Astrocyte (in vitro differentiated cells and primary cell): ENCODE measurements at regions not wholly inside any gene's neighbourhood (a gene's known extent, or its start where the extent isn't known, plus 50 kb on each side); places are given as distances from the start of the nearest gene placed in this dataset.

ENCODE experiments used
- DNase-seq: peaks from one replicate; pipeline ENCODE4 v3.0.0-alpha.2; 2010; ENCODE audit warnings: low read depth
- FAIRE-seq: peaks from 2 replicates; lab custom pipeline; 2011; peaks lifted over from hg19 to GRCh38; lab: Jason Lieb, UNC
- H2AFZ ChIP-seq: 2 replicates; pipeline ENCODE4 v1.6.0; 2012; ENCODE audit warnings: low read depth, low read length, inconsistent platforms
- H3K27ac ChIP-seq: 2 replicates; pipeline ENCODE4 v1.5.1; 2011; ENCODE audit warnings: low read depth, low read length, inconsistent platforms
- H3K27me3 ChIP-seq: 2 replicates; pipeline ENCODE4 v1.6.0; 2011; ENCODE audit warnings: low read length, inconsistent platforms; ENCODE audit not compliant: insufficient read depth
- H3K36me3 ChIP-seq: 2 replicates; pipeline ENCODE4 v1.5.1; 2011; ENCODE audit warnings: low read length, inconsistent platforms; ENCODE audit not compliant: insufficient read depth
- H3K4me1 ChIP-seq: 2 replicates; pipeline ENCODE4 v1.5.1; 2011; ENCODE audit warnings: low read length, inconsistent platforms; ENCODE audit not compliant: insufficient read depth
- H3K4me2 ChIP-seq: 2 replicates; pipeline ENCODE4 v1.6.0; 2012; ENCODE audit warnings: low read length, inconsistent platforms
- H3K4me3 ChIP-seq: 2 replicates; pipeline ENCODE4 v1.5.1; 2011; ENCODE audit warnings: low read depth, mild to moderate bottlenecking, low read length, inconsistent platforms; ENCODE audit not compliant: insufficient read depth
- H3K79me2 ChIP-seq: 2 replicates; pipeline ENCODE4 v1.6.0; 2012; ENCODE audit warnings: mild to moderate bottlenecking, low read length, inconsistent platforms; ENCODE audit not compliant: insufficient read depth
- H3K9ac ChIP-seq: 2 replicates; pipeline ENCODE4 v1.6.0; 2012; ENCODE audit warnings: mild to moderate bottlenecking, low read length, inconsistent platforms
- H3K9me3 ChIP-seq: 2 replicates; pipeline ENCODE4 v1.5.1; 2012; ENCODE audit warnings: low read depth, mild to moderate bottlenecking, low read length, inconsistent platforms; ENCODE audit not compliant: insufficient read depth
- H4K20me1 ChIP-seq: 2 replicates; pipeline ENCODE4 v1.6.0; 2012; ENCODE audit warnings: low read length, inconsistent platforms; ENCODE audit not compliant: insufficient read depth
- H3K27ac Mint-ChIP-seq: one replicate; pipeline ENCODE4 v1.8.0; 2021; ENCODE audit warnings: mild to moderate bottlenecking, mixed read lengths; ENCODE audit not compliant: unreplicated experiment
- H3K27me3 Mint-ChIP-seq: one replicate; pipeline ENCODE4 v1.8.0; 2021; ENCODE audit warnings: low read depth, mixed read lengths; ENCODE audit not compliant: unreplicated experiment
- H3K36me3 Mint-ChIP-seq: one replicate; pipeline ENCODE4 v1.8.0; 2021; ENCODE audit warnings: low read depth, mixed read lengths; ENCODE audit not compliant: unreplicated experiment
- H3K4me1 Mint-ChIP-seq: one replicate; pipeline ENCODE4 v1.8.0; 2021; ENCODE audit warnings: low read depth, mixed read lengths; ENCODE audit not compliant: unreplicated experiment
- H3K4me3 Mint-ChIP-seq: one replicate; pipeline ENCODE4 v1.8.0; 2021; ENCODE audit warnings: mild to moderate bottlenecking, moderate library complexity, mixed read lengths; ENCODE audit not compliant: unreplicated experiment
- H3K9me3 Mint-ChIP-seq: one replicate; pipeline ENCODE4 v1.8.0; 2021; ENCODE audit warnings: mild to moderate bottlenecking, mixed read lengths; ENCODE audit not compliant: unreplicated experiment
- EZH2 ChIP-seq: IDR thresholded peaks from 2 replicates; pipeline ENCODE4 v1.6.1; 2012; ENCODE audit warnings: mild to moderate bottlenecking, low read length, inconsistent platforms; ENCODE audit not compliant: insufficient read depth
- TF ChIP-seq, protein P1 (sequence below): IDR thresholded peaks from 2 replicates; pipeline ENCODE4 v1.5.1; 2011; ENCODE audit warnings: low read depth, mild to moderate bottlenecking, inconsistent platforms, low read length, moderate library complexity; ENCODE audit not compliant: insufficient read depth

GRCh38 chr6:4347877-4348276 lies 212.5 kb upstream of the ECI2 start:
- no peaks in the 10 kb centered on the region for H3K9me3 Mint-ChIP-seq
- H3K4me3 Mint-ChIP-seq = no peak overlapping the region
- TF ChIP-seq, protein P1, sequence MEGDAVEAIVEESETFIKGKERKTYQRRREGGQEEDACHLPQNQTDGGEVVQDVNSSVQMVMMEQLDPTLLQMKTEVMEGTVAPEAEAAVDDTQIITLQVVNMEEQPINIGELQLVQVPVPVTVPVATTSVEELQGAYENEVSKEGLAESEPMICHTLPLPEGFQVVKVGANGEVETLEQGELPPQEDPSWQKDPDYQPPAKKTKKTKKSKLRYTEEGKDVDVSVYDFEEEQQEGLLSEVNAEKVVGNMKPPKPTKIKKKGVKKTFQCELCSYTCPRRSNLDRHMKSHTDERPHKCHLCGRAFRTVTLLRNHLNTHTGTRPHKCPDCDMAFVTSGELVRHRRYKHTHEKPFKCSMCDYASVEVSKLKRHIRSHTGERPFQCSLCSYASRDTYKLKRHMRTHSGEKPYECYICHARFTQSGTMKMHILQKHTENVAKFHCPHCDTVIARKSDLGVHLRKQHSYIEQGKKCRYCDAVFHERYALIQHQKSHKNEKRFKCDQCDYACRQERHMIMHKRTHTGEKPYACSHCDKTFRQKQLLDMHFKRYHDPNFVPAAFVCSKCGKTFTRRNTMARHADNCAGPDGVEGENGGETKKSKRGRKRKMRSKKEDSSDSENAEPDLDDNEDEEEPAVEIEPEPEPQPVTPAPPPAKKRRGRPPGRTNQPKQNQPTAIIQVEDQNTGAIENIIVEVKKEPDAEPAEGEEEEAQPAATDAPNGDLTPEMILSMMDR = no peak
- no peak for TF ChIP-seq EZH2
- H3K36me3 ChIP-seq = no peaks in the 10 kb centered on the region
- no peak overlapping the region for H2AFZ ChIP-seq
- DNase-seq (no peak), FAIRE-seq (no peak)
- no peaks in the 10 kb centered on the region for H4K20me1 ChIP-seq
- H3K27ac ChIP-seq = no peak overlapping the region
- no peaks in the 10 kb centered on the region for H3K27me3 ChIP-seq
- H3K4me1 Mint-ChIP-seq = peaks cover 38% of the 10 kb centered on the region
- H3K79me2 ChIP-seq = no peaks in the 10 kb centered on the region
- no peak overlapping the region for H3K27ac Mint-ChIP-seq
- H3K9ac ChIP-seq = no peak overlapping the region
- peaks cover 41% of the 10 kb centered on the region for H3K4me1 ChIP-seq
- H3K4me2 ChIP-seq = no peak overlapping the region
- H3K4me3 ChIP-seq = no peak overlapping the region
- no peaks in the 10 kb centered on the region for H3K36me3 Mint-ChIP-seq
- no peaks in the 10 kb centered on the region for H3K9me3 ChIP-seq
- H3K27me3 Mint-ChIP-seq = peaks cover 5% of the 10 kb centered on the region

GRCh38 chr6:4346659-4347333 lies 211.4 kb upstream of the ECI2 start:
- peaks cover 6% of the 10 kb centered on the region for H3K27me3 Mint-ChIP-seq
- TF ChIP-seq, protein P1 = no peak
- TF ChIP-seq EZH2 = no peak
- Histone ChIP-seq H3K9ac (peak overlapping the region; percentile 40), H3K9me3 (no peaks in the 10 kb centered on the region), H3K79me2 (no peaks in the 10 kb centered on the region), H3K27me3 (no peaks in the 10 kb centered on the region), H3K27ac (no peak overlapping the region), H3K4me2 (peak overlapping the region; percentile 28), H2AFZ (no peak overlapping the region), H3K4me1 (peaks cover 30% of the 10 kb centered on the region), H3K4me3 (no peak overlapping the region), H3K36me3 (no peaks in the 10 kb centered on the region), H4K20me1 (no peaks in the 10 kb centered on the region)
- H3K36me3 Mint-ChIP-seq = no peaks in the 10 kb centered on the region
- DNase-seq (no peak), FAIRE-seq (no peak)
- H3K27ac Mint-ChIP-seq = peak overlapping the region; percentile 82
- H3K4me3 Mint-ChIP-seq = no peak overlapping the region
- H3K4me1 Mint-ChIP-seq = peaks cover 28% of the 10 kb centered on the region
- no peaks in the 10 kb centered on the region for H3K9me3 Mint-ChIP-seq

GRCh38 chr6:4345543-4345942 lies 210.2 kb upstream of the ECI2 start:
- no peak overlapping the region for H3K27ac Mint-ChIP-seq
- no peak for FAIRE-seq

More at GRCh38 chr6:4345543-4345942, 210.2 kb upstream of the ECI2 start:
- Histone ChIP-seq H3K27ac (no peak overlapping the region), H3K27me3 (no peaks in the 10 kb centered on the region), H3K9me3 (no peaks in the 10 kb centered on the region), H3K4me1 (peaks cover 18% of the 10 kb centered on the region), H3K4me2 (no peak overlapping the region), H3K4me3 (no peak overlapping the region), H3K36me3 (no peaks in the 10 kb centered on the region), H2AFZ (no peak overlapping the region), H3K79me2 (no peaks in the 10 kb centered on the region), H3K9ac (no peak overlapping the region), H4K20me1 (no peaks in the 10 kb centered on the region)
- Mint-ChIP-seq H3K9me3 (peaks cover 4% of the 10 kb centered on the region), H3K27me3 (peaks cover 6% of the 10 kb centered on the region), H3K4me1 (peaks cover 19% of the 10 kb centered on the region), H3K4me3 (no peak overlapping the region), H3K36me3 (no peaks in the 10 kb centered on the region)
- TF ChIP-seq, protein P1 = no peak
- no peak for TF ChIP-seq EZH2
- DNase-seq = no peak
